ENCODE measurements at regions not wholly inside any gene's neighbourhood (a gene's known extent, or its start where the extent isn't known, plus 50 kb on each side); places are given as distances from the start of the nearest gene placed in this dataset.

DNA sequence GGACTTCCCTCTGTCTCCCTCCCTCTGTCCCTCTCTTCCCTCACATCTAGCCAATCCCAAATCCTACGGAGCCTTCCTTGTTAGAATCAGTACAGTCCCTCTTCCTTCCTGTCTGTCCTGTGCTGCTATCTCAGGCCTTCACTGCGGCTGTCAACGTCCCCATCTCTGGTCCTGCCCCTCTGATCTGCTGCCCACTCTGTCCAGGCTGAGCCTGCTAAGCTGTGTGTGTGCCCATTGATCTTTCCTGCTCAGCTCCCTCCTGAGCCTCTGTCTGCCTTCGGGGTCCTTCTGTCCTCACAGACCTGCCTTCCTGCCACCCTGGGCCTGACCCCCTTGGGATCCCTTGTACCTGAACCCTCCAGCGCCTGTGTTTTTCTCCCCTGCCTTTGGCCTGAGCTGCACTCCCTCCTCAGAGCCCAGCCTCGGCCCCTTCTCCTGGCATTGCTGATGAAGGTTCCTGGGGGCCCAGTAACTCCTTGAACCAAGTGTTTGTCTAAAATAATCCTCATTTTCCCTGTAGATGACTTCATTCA, 182.1 kb upstream of the SHH start:
- H3K4me3 ChIP-seq, result no peak overlapping the region
- TF ChIP-seq POLR2A (IDR thresholded peaks at IDR 0.05) (no peak), POLR2AphosphoS5 (IDR thresholded peaks at IDR 0.05) (no peak)
- TF ChIP-seq, protein P1, sequence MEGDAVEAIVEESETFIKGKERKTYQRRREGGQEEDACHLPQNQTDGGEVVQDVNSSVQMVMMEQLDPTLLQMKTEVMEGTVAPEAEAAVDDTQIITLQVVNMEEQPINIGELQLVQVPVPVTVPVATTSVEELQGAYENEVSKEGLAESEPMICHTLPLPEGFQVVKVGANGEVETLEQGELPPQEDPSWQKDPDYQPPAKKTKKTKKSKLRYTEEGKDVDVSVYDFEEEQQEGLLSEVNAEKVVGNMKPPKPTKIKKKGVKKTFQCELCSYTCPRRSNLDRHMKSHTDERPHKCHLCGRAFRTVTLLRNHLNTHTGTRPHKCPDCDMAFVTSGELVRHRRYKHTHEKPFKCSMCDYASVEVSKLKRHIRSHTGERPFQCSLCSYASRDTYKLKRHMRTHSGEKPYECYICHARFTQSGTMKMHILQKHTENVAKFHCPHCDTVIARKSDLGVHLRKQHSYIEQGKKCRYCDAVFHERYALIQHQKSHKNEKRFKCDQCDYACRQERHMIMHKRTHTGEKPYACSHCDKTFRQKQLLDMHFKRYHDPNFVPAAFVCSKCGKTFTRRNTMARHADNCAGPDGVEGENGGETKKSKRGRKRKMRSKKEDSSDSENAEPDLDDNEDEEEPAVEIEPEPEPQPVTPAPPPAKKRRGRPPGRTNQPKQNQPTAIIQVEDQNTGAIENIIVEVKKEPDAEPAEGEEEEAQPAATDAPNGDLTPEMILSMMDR (IDR thresholded peaks at IDR 0.05), result no peak
- no peaks in the 10 kb centered on the region for H3K27me3 ChIP-seq (replicated peaks; ENCODE audit: insufficient read depth)
- peak overlapping the region; percentile 12 to 18 for H3K27ac ChIP-seq
- H3K4me1 ChIP-seq (replicated peaks), result no peaks in the 10 kb centered on the region
- no peak for DNase-seq (ENCODE audit: low spot score)
- H3K9me3 ChIP-seq, result no peaks in the 10 kb centered on the region
- intact Hi-C loops (cut with DNase I), result no loop called here
- 58% methylated on average over 6 of the region's 6 CpGs for WGBS
- H3K36me3 ChIP-seq, result no peaks in the 10 kb centered on the region

DNA sequence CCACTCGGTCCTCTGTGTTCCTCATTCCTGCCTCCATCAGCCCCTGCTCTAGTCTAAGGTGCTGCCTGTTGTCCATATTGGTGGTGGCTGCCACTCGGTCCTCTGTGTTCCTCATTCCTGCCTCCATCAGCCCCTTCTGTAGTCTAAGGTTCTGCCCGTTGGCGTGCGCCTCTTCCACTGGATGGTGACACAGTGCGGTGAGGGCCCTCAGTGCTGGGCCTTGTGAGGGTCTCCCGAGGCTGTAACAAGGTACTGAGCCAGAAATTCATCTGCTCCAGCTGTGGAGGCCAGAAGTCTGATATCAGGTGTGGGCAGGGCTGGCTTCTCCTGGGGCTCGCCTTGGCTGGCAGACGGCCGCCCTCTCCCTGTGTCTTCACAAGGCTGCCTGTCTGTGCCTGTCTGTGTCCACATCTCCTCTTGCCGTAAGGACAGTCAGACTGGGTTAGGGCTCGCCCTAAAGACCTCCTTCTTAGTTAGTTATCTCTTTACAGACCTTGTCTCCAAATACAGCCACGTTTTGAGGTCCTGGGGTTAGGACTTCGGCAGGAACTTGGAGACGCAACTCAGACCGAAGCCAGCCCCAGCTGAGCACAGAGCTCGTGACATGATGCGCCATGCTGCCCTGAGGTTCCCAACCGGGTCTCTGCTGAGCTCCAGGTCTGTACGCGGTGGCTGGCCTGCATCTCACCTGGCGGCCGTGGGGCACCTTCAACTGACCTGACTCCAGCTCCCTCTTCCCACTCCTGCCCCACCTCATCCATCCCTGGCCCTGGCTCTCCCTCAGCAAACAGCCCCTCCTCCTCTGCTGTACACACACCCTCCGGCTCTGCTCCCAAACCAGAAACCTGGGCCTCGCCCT, 181.4 kb upstream of the SHH start:
- H3K4me3 ChIP-seq, result no peak overlapping the region
- H3K27me3 ChIP-seq (replicated peaks; ENCODE audit: insufficient read depth), result no peaks in the 10 kb centered on the region
- H3K27ac ChIP-seq, result peak overlapping the region in 1 of 2 donors; percentile 12
- TF ChIP-seq, protein P1 (IDR thresholded peaks at IDR 0.05), result no peak
- no peak for TF ChIP-seq POLR2A (IDR thresholded peaks at IDR 0.05)
- no peak for TF ChIP-seq POLR2AphosphoS5 (IDR thresholded peaks at IDR 0.05)
- no peaks in the 10 kb centered on the region for H3K4me1 ChIP-seq (replicated peaks)
- 58% methylated on average over 25 of the region's 25 CpGs for WGBS
- no peaks in the 10 kb centered on the region for H3K36me3 ChIP-seq
- H3K9me3 ChIP-seq, result no peaks in the 10 kb centered on the region
- intact Hi-C loops (cut with DNase I), result no loop called here
- DNase-seq (ENCODE audit: low spot score), result peak; percentile 54

DNA sequence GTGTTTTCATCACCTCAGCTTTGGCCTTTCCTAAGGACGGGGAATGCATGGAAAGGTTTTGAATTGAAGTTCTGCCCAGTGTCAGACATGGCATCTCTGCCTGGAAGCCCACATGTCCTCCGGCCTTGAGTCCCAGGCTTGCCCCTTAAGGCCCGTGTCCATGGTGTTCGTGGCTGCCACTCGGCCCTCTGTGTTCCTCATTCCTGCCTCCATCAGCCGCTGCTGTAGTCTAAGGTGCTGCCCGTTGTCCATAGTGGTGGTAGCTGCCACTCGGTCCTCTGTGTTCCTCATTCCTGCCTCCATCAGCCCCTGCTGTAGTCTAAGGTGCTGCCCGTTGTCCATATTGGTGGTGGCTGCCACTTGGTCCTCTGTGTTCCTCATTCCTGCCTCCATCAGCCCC, 180.7 kb upstream of the SHH start:
- no peak for TF ChIP-seq POLR2A (IDR thresholded peaks at IDR 0.05)
- TF ChIP-seq POLR2AphosphoS5 (IDR thresholded peaks at IDR 0.05), result no peak
- TF ChIP-seq, protein P1 (IDR thresholded peaks at IDR 0.05), result no peak
- H3K27me3 ChIP-seq (replicated peaks; ENCODE audit: insufficient read depth), result no peaks in the 10 kb centered on the region
- no peak for DNase-seq (ENCODE audit: low spot score)
- no peak overlapping the region for H3K4me3 ChIP-seq
- WGBS, result 93% methylated on average over 9 of the region's 9 CpGs
- H3K27ac ChIP-seq, result no peak overlapping the region
- H3K36me3 ChIP-seq, result no peaks in the 10 kb centered on the region
- H3K9me3 ChIP-seq, result no peaks in the 10 kb centered on the region
- no peaks in the 10 kb centered on the region for H3K4me1 ChIP-seq (replicated peaks)
- intact Hi-C loops (cut with DNase I), result no loop called here

DNA sequence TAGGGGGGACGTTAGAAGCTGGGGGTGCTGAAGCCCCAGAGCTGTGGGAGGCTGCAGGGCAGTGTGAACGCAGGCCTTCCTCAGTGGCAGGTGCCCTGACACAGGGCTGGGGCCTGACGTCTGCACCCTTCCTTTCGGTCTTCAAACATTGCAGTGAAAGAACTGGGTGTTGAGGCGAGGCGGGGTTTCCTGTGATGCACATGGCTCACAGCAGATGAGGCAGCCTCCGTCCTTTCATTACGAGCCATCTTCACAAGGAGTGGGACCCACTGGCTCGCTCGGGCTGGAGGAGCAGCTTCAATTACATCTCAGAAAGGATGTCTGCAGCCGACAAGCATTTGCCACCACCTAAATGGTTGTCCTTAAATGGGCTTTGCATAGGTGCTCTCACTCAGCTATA, 180.3 kb upstream of the SHH start:
- DNase-seq (ENCODE audit: low spot score), result no peak
- intact Hi-C loops (cut with DNase I), result no loop called here
- no peaks in the 10 kb centered on the region for H3K9me3 ChIP-seq
- no peak overlapping the region for H3K27ac ChIP-seq
- no peaks in the 10 kb centered on the region for H3K27me3 ChIP-seq (replicated peaks; ENCODE audit: insufficient read depth)
- no peaks in the 10 kb centered on the region for H3K4me1 ChIP-seq (replicated peaks)
- no peaks in the 10 kb centered on the region for H3K36me3 ChIP-seq
- TF ChIP-seq POLR2A (IDR thresholded peaks at IDR 0.05), result no peak
- TF ChIP-seq, protein P1 (IDR thresholded peaks at IDR 0.05), result no peak
- WGBS, result 95% methylated on average over 11 of the region's 11 CpGs
- H3K4me3 ChIP-seq, result no peak overlapping the region

DNA sequence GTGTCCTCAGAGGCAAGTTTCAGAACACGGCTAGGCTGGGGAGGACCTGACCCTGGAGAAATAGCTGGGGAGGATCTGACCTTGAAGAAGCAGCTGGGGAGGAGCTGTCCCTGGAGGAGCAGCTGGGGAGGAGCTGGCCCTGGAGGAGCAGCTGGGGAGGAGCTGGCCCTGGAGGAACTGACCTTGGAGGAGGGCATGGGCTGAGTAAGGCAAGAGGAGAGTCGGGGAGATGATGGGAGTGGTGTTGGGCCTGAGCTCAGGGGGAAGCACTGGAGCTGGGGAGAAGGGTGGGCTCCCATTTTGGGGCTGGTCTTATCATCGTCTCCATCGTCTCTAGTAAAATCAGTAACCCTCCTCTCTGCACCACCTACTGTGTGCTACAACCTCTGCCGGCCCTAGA, 179.8 kb upstream of the SHH start:
- WGBS, result 95% methylated on average over 5 of the region's 5 CpGs
- H3K4me3 ChIP-seq, result no peak overlapping the region
- DNase-seq (ENCODE audit: low spot score), result no peak
- intact Hi-C loops (cut with DNase I), result no loop called here
- no peak overlapping the region for H3K27ac ChIP-seq
- H3K27me3 ChIP-seq (replicated peaks; ENCODE audit: insufficient read depth), result no peaks in the 10 kb centered on the region
- TF ChIP-seq POLR2AphosphoS5 (IDR thresholded peaks at IDR 0.05) (no peak), POLR2A (IDR thresholded peaks at IDR 0.05) (no peak)
- TF ChIP-seq, protein P1 (IDR thresholded peaks at IDR 0.05), result no peak
- H3K9me3 ChIP-seq, result no peaks in the 10 kb centered on the region
- no peaks in the 10 kb centered on the region for H3K36me3 ChIP-seq
- H3K4me1 ChIP-seq (replicated peaks), result no peaks in the 10 kb centered on the region
